Middle frontal gyrus (tissue), 1 donor: ENCODE measurements at regions not wholly inside any gene's neighbourhood (a gene's known extent, or its start where the extent isn't known, plus 50 kb on each side); places are given as distances from the start of the nearest gene placed in this dataset.
"Not testable (repeated sequence)": the region's sequence is repeated elsewhere in the genome, so short reads cannot be mapped to it uniquely, and the experiment has no call there.

ENCODE experiments used
- DNase-seq: peaks from one replicate; pipeline ENCODE4 v3.0.0-alpha.2; 2015; ENCODE audit warnings: low spot score; ENCODE audit errors: extremely low spot score

DNA sequence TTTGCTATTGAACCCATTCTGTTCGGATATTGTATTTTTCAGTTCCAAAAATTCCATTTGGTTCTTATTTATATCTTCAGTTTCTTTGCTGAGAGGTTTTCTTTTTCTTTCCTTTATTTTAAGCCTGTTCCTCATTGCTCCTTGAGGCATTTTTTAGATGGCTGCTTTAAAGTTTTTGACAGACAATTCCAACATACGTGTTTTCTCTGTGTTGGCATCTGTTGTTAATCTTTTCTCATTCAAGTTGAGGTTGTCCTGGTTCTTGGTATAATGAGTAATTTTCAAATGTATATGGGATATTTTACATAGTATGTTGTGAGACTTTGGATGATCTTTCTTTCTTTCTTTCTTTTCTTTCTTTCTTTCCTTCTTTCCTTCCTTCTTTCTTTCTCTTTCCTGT, 1078.0 kb upstream of the CELF2 start:
- DNase-seq = no peak

DNA sequence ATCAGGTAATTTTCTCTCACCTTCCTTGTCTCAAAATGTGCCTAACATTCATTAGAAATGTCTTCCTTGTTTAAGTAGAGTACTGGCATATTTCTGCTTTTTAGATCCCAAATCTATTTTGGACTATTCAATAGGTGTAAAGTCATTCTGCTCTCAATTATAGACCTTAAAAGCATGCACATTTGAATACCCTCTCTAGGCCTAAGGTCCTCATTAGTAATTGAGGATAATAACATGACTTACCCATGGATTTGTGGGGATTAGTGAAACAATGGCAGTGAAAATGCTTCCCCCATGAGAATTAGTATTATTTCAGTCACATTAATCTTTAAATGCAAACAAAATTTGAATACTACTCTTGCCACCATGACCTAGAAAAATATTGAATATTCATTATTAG, 1073.0 kb upstream of the CELF2 start:
- no peak for DNase-seq

DNA sequence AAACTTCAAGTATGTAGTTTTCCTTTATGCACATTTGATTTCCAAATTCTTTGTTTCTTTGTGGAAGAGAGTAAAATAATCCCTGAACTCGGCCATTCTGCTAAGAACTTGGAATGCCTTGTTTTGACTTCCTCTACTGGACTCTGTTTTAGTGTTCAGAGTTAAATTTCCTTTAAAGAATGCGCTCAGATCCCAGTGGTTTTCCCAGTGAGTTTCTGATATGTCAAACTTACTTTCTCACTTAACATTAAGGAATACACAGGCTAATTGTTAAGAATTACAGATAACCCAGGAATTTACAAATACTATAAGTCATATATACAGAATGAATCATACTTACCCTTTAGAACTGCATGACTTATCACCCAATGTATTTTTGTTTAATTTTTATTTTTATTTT, 1067.6 kb upstream of the CELF2 start:
- no peak for DNase-seq

DNA sequence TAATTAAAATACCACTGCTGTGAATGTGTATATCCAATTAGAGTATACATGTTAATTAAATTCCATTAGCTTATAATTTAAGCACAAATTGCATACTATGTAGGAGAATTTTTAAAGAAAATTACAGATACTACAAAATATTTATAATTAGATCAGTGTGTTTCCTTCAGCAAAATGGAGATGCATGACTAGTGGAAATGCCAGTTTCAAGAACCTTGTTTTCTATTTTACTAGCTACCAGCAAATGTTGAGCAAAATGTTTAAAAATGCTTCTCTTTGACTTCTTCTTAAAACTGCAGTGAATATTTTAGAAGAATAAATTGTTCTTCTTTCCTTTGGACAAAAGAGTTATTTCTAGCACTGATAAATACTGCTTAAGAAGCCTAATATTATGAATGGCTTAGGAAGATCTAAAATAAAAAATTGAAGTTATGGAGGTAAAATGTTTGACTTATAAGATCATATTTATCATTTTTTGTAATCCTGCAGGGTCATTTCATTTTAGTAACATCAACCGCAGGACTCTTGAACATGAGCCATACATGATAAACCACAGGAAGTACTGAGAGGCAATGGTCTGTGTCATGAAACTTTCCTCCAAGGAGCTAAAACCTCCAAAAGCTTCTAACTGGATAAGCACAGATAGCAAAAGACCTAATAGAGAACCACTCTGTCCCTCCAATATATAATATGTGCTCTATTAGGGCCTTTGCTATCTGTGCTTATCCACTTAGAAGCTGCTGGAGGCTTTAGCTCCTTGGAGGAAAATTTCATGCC, 1066.0 kb upstream of the CELF2 start:
- no peak for DNase-seq

DNA sequence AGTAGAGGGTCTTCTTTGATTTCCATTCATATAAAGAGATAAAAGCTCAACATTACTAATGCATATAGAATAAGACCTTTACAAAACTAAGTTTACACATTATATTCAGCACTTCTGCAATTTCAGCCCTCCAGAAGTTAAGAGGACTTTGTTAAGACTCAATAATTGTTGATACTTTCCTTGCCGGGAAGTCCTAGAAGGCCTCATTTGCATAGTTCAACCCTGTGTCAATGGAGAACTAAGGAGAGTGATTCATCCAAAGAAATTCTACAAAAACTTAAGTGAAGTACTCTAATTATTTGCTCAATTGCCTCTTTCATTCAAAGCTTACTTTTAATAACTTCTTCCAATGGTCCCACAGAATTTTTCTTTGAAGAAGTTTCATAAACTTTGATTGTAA, 1060.3 kb upstream of the CELF2 start:
- DNase-seq = no peak

DNA sequence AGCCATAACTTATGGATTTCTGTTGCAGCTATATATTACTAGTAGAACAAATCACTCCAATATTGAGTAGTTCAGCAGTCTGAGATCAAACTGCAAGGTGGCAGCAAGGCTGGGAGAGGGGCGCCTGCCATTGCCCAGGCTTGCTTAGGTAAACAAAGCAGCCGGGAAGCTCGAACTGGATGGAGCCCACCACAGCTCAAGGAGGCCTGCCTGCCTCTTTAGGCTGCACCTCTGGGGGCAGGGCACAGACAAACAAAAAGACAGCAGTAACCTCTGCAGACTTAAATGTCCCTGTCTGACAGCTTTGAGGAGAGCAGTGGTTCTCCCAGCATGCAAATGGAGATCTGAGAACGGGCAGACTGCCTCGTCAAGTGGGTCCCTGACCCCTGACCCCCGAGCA, 1059.8 kb upstream of the CELF2 start:
- DNase-seq = not testable (repeated sequence)

DNA sequence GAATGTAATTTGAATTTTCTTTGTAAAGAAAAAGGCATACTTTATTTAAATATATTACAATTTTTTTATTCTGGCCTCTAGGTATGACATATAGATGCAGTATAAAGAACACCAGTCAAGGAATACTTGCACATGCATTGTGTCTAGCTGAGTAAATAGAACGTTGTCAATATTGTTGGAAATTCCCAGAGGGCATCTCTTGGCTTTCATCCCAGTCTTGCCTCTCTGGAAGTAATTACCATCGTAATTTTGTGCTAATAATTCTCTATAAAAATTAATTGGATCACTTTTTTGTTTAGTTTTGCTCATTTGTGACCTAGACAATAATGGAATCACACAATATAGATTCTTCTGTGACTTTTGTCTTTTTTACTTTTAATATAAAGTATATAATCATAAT, 1052.3 kb upstream of the CELF2 start:
- no peak for DNase-seq

DNA sequence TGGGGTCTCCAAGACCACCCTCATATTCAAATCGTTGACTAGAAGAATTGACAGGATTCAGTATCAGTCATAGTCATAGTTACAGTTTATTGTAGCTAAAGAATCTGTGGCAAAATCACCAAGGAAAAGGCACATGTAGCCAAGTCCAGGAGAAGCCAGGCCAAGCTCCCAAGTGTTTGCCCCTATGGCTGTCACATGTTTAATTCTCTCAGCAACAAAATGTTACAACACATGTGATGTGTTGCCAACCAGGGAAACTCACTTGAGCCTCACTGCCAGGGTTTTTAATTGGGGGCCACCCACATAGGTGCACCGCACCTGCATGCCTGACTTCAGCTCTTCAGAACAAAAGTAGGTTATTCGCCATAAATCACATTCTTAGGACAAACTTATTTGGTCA, 1030.9 kb upstream of the CELF2 start:
- DNase-seq = no peak

DNA sequence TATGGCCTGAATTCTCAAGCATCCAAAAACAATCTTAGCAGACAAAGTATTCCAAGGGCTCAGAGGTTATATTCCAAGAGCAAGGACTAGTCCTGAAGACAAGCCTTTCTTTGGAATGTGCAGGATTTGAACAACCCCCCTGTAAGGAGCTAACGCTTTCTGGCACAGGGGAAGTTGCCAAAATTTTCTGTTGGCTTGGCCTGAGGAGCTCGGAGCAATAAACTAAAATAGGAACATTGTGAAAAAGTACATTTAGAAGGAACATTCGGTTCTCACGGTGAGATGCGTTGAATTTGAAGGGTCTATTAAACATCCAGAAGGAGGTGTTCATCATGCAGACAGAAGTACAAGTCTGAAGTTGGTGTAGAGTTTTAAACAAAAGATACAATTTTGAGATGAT, 1030.5 kb upstream of the CELF2 start:
- DNase-seq = no peak

DNA sequence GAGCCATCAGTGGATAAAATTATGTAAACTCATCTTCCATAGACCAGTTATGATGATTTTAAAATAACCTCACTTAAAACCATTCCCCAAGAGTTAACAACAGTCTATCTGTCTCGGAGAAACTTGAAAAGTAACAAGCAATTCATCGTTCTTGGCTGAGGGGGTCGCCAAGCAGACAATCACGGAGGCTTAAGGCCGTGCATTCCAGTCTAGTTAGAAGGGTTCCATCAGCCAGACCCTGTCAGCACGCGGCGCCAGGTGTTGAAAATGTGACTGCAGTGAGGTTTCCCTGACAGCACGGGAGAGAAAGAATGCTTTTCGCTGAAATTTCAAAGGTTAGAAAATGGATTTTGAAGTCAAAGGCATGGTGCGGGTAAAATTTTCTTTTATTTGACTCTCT, 1025.0 kb upstream of the CELF2 start:
- no peak for DNase-seq

DNA sequence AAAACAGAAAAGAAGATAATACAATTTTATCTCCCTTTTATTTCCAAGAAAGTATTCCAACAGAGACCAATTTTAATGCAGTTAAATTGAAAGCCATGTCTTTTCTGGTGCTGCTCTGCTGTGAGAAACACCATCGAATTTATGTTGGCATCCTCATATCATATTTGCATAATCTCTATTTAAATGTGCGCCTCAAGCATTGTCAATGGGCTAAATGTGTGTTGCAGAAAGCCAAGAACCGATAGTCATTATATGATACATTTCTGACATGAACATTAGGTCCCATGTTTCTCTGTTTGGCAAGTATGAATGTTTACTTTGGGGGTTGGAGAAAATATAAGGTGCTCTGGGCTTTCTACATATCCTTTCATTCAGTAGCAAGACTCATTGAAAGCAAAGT, 1023.5 kb upstream of the CELF2 start:
- no peak for DNase-seq

DNA sequence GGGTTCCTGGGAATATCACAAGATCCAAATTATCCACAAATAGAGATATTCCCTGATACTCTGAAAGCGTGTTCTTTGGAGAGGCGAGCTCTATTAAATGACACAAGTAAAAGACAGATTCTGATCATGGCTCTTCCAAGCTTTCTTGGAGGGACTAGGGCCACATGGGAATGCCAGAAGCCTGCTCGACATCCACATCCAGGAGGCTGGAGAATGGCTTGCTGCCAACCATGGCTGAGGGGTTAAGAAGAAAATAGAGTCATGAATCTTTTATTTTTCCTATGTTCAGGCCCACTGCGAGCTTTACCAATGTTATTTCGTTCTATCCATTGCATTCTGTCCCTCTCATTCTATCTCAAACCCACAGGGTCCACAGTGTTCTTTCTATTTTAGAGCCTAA, 1018.0 kb upstream of the CELF2 start:
- no peak for DNase-seq

DNA sequence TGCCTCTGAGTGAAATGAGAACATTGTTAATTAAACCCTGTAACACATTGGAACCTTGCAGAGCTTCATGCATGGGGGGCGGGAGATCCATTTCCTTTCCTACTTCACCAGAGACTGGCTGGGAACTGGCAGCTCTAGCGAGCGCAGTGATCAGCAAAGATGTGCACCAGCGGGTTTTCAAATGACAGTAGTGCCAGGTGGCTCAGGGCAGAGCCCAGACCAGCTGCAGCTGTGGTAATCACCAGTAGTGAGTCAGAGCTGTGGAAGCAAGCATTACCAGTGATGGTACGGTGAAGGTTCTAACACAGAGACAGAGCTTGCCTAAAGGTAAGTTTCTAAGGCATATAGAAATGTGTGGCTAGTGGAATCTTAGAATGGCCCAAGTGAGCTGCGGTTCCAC, 1009.7 kb upstream of the CELF2 start:
- DNase-seq = no peak

DNA sequence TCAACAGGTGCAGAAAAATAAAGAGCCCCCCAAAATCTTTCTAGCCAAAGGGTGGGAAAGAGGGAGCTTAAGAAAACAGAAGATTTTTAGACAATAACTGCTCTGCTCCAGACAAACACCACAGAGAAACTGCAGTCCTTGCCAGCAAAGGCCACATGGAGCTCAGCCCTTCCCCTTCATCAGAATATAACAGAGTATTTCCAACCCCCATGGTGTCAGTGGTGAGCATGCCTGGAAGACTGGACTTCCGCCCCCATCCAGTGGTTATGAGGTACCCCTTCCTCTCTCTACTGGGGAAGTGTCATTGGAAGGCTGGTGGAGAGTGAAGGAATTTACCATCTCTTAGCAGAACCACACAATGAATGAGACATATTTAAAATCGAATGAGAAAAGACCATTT, 1007.3 kb upstream of the CELF2 start:
- DNase-seq = no peak

DNA sequence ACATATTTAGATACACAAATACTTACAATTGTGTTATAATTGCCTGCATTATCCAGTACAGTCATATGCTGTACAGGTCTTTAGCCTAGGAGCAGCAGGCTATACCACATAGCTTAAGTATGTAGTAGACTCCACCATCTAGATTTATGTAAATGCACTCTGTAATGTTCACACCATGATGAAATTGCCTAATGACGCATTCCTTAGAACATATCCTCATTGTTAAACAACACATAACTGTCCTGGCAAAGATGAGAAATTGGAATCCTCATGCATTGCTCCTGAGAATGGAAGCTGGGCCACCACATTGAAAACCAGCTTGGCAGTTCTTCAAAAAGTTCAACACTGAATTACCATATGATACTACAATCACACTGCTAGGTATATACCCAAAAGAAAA, 1002.8 kb upstream of the CELF2 start:
- no peak for DNase-seq

DNA sequence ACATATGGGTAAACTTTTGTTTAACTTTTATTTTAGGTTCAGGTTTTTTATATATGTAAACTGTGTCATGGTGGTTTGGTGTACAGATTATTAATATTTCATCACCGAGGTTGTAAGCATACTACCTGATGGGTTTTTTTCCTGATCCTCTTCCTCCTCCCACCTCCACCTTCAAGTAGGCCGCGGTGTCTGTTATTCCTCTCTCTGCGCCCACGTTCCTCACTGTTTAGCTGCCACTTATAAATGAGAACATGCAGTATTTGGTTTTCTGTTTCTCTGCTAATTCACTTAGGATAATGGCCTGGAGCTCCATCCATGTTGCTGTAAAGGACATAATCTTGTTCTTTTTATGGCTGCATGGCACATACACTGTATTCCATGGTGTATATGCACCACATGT, 1000.0 kb upstream of the CELF2 start:
- DNase-seq = no peak

DNA sequence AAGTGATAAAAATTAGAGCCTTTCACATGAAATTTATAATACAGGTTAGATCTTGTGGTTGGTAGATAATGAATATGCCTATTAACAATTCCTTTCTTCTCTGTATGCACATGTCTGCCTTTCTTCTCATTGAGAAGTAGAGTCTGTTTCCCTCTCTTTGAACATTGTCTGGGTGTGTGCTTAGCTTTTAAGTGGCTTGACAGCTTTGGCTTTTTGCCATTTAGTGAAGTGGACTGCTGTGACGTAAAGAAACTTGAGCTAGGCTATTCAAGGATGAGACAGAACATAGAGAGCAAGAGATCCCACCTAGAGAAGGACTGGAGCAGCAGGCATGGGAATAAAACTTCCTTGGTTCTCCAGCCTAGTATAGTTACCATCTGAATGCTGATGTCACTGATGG, 996.7 kb upstream of the CELF2 start:
- no peak for DNase-seq

DNA sequence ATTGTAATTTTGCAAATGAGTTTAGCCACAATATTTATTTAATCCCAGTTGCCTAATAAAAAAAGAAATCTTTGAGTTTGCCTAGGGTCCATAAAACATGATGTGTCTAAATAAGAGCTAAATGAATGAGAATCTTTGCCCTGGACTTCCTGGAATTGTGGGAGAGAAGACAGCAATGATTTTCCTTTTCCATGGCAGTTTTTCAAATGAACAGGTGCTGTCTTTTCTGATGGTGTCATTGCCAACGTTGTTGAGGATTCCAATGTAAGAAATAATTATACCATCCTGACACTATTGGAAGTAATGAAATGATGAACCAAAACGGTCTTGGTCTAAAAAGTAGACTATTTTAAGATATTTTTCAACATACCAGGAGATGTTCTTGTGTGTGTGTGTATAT, 984.7 kb upstream of the CELF2 start:
- DNase-seq = no peak

DNA sequence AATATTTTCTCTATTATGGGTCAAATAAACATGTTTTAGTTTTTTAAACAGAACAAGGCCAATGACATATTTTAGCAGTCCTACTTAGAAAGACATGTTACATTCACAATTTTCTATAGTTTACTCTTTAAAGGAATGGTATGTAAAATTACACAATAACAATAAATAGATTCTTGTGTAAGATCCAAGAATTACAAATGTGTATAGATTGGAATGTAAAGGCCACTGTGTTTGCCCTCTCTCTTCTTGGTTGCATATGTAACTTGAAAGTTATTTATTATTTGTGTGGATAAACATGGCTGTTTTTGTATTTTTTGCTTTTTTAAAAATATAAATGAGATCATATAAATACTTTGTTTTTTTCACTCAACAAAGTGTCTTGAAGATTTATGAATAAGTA, 979.3 kb upstream of the CELF2 start:
- DNase-seq = no peak

DNA sequence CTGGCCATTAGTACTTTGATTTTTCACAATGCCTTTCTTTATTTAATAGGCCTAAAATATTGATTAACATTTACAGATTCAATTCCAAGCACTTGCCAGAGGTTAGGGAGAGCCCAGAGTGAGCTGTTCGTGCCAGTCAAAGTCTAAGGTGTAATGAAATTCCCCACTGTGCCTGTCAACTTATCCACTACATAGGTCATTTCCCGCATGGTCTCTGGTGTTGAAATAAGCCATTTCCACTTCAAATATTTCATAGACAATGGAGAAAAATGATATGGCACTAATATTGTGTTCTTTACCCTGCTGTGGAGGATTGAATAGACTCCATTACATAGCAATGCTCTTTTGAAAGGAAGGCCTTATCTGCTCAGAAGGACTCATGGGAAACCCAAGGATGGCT, 978.1 kb upstream of the CELF2 start:
- DNase-seq = no peak

DNA sequence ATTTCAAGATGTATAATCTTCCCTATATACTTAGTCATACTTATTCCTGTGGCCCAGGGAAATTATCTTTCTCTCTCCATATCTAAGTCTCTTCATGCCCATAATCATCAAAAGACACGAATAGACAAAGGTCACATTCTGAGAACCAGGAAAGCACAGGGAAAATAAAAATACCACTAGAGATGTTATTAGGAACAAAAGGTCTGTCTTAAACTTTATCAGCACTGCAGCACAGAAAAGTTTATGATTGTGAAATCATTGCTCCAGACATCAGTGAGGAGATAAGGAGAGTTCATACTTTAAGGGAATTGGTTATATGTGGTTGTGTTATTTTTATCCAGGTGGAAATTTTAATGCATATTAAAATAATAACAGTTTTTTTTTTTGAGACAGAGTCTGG, 974.6 kb upstream of the CELF2 start:
- DNase-seq = no peak

DNA sequence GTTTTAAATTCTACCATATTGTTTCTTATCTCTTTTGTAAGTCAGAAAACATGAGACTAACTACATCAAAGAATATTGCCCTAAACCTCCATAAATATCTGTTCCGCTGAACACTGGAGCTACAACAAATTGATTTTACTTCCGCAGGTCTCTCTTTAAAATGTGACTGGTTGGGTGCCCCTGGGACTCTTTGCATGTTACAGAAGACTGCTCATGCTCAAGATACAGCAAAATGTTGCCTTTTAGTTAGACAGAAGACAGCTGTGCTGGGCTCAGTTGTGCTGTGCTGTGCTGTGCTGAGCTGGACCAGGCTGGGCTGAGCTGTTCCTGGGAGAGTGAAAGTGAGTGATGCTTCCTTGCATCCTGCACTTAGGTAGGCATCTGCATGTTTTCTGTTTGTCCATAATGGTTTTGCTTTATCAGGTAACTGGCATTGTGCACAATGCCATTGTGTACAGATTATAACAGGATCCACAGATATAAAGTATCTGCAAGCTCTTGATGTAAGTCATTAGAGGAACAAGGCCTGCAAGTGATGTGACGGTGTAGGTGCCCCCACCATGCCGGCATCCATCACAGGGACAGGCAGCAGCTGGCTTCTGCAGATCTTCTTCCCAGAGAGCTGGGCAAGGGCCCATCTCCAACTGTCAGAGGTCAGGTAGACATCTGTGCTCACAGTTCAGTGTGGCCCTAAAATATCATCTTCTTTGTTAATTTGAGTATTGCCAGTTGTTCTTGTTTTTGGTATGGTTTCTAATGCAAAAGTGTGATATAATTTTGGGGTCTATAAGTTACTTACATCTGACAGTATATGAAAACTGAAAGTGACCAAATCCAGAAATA, 972.5 kb upstream of the CELF2 start:
- no peak for DNase-seq

DNA sequence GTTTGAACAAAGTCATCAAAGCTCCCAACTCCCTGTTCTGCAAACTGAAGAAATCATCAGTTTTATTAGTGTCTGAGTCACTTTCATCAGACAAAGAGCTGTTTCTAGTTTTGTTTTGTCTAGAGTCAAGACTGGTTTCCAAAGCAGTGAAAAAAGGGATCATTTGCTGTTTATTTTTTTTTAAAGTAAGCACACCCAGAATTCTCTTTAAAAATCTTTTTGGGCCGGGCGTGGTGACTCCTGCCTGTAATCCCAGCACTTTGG, 972.0 kb upstream of the CELF2 start:
- no peak for DNase-seq
